Tibial nerve (tissue), 4 donors: ENCODE measurements at regions not wholly inside any gene's neighbourhood (a gene's known extent, or its start where the extent isn't known, plus 50 kb on each side); places are given as distances from the start of the nearest gene placed in this dataset. TPM values are rescaled to one million over a fixed set of nuclear protein-coding genes. Genes with fewer than 3 reads are reported as not detected.
"Not testable (repeated sequence)": the region's sequence is repeated elsewhere in the genome, so short reads cannot be mapped to it uniquely, and the experiment has no call there.

Source experiments
- DNase-seq, 2 donors: peaks; one replicate each; pipeline ENCODE4 v3.0.0-alpha.2; 2019; ENCODE audit warnings: low spot score in 2 of 2
- H3K27ac ChIP-seq, 4 donors: fragments of 200-600 bp; sonication (generic) in 3 of 4; one replicate each; pipeline ENCODE4 v1.5.1; 2017 to 2019; ENCODE audit warnings: mild to moderate bottlenecking in 1 of 4
- H3K27me3 ChIP-seq, 2 donors: fragments of 200-600 bp; sonication (generic) in 1 of 2; one replicate each; pipeline versions ENCODE4 v1.5.1 to v1.6.0; 2017 to 2019
- H3K36me3 ChIP-seq, 3 donors: fragments of 200-600 bp; sonication (generic); one replicate each; pipeline ENCODE4 v1.5.1; 2018 to 2019
- H3K4me1 ChIP-seq, 4 donors: fragments of 200-600 bp; sonication (generic) in 3 of 4; one replicate each; pipeline ENCODE4 v1.5.1; 2017 to 2019
- H3K4me3 ChIP-seq, 4 donors: fragments of 200-600 bp; sonication (generic) in 3 of 4; one replicate each; pipeline ENCODE4 v1.5.1; 2017 to 2019; ENCODE audit warnings: mild to moderate bottlenecking in 1 of 4, moderate library complexity in 1 of 4
- H3K9me3 ChIP-seq, 4 donors: fragments of 200-600 bp; sonication (generic) in 3 of 4; one replicate each; pipeline ENCODE4 v1.5.1; 2017 to 2019
- EP300 ChIP-seq, 2 donors: sonication (generic); formaldehyde crosslinking; IDR thresholded peaks; one replicate each; pipeline ENCODE4 v1.6.1; 2017; ENCODE audit warnings: antibody characterized with exemption in 2 of 2, mild to moderate bottlenecking in 1 of 2
- POLR2A ChIP-seq, 2 donors: fragments of 450-650 bp; IDR thresholded peaks; one replicate each; pipeline ENCODE4 v1.6.1; 2017; ENCODE audit warnings: antibody characterized with exemption in 2 of 2, mild to moderate bottlenecking in 2 of 2, moderate library complexity in 2 of 2
- WGBS, 2 donors: methylation state at CpG; one replicate each; pipeline ENCODE4 v1.1.5; 2018; 5-methylcytosine and 5-hydroxymethylcytosine counted together
- small RNA-seq: library from RNA; depleted of rRNA; stranded (forward); fragments of <200 nt; gene quantifications from one replicate; pipeline ENCODE3, GENCODE V24; 2016
- TF ChIP-seq, protein P1 (sequence below), 5 experiments: fragments of 200-600 bp in 3 of 5; fragments of 450-650 bp in 2 of 5; sonication (generic) in 3 of 5; IDR thresholded peaks; one replicate each; pipeline ENCODE4 v1.5.1; 2016 to 2019; ENCODE audit warnings: antibody characterized with exemption in 5 of 5, mild to moderate bottlenecking in 3 of 5, moderate library complexity in 2 of 5

- Histone ChIP-seq H3K36me3 (no peaks in the 10 kb centered on the region), H3K4me3 (no peak overlapping the region), H3K27me3 (no peaks in the 10 kb centered on the region), H3K4me1 (no peaks in the 10 kb centered on the region), H3K9me3 (no peaks in the 10 kb centered on the region), H3K27ac (no peak overlapping the region)
- no peak for TF ChIP-seq POLR2A (IDR thresholded peaks at IDR 0.05)
- TF ChIP-seq EP300 (IDR thresholded peaks at IDR 0.05), result no peak
- TF ChIP-seq, protein P1, sequence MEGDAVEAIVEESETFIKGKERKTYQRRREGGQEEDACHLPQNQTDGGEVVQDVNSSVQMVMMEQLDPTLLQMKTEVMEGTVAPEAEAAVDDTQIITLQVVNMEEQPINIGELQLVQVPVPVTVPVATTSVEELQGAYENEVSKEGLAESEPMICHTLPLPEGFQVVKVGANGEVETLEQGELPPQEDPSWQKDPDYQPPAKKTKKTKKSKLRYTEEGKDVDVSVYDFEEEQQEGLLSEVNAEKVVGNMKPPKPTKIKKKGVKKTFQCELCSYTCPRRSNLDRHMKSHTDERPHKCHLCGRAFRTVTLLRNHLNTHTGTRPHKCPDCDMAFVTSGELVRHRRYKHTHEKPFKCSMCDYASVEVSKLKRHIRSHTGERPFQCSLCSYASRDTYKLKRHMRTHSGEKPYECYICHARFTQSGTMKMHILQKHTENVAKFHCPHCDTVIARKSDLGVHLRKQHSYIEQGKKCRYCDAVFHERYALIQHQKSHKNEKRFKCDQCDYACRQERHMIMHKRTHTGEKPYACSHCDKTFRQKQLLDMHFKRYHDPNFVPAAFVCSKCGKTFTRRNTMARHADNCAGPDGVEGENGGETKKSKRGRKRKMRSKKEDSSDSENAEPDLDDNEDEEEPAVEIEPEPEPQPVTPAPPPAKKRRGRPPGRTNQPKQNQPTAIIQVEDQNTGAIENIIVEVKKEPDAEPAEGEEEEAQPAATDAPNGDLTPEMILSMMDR (IDR thresholded peaks at IDR 0.05), result no peak
- 80 to 92% methylated on average over 7 of the region's 7 CpGs for WGBS, 2 donors
- no peak for DNase-seq
These were observed 56.5 kb upstream of the WIPF3 start for GRCh38 chr7:29749701-29750321.

DNA sequence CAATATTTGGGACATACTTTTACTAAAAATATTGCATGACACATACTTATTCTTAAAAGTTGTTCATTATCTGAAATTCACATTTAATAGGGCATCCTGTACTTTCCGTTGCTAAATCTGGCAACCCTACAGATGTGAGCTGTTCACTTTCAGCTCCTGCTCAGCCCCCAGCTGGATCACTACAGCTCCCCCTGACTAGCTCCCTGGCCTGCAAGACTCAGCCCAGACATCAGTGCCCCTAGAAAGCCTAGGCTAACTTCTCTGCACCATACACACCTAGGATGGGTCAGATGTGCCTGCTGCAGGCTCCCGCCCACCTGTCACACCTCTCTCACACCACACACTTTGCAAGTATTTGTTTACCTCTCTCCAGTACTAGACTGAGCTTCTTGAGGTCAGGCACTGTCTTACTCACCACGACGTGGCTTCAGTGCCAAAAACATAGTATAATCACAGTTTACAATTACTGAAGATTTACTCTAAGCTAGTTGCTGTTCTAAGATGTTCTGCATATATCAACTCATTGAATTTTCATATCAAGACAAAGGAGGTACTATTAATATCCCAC lies 55.9 kb upstream of the WIPF3 start:
- not testable (repeated sequence) for H3K36me3 ChIP-seq, DNase-seq, H3K27me3 ChIP-seq, H3K4me1 ChIP-seq, H3K27ac ChIP-seq, H3K4me3 ChIP-seq, H3K9me3 ChIP-seq
- 66 to 70% methylated on average over 4 of the region's 4 CpGs for WGBS, 2 donors

GRCh38 chr7:29751012-29751411 lies 55.3 kb upstream of the WIPF3 start:
- DNase-seq, H3K36me3 ChIP-seq, H3K27me3 ChIP-seq, H3K4me1 ChIP-seq, H3K4me3 ChIP-seq, H3K27ac ChIP-seq, H3K9me3 ChIP-seq: not testable (repeated sequence)
- WGBS, 2 donors, result 96 to 100% methylated on average over 4 of the region's 4 CpGs

DNA sequence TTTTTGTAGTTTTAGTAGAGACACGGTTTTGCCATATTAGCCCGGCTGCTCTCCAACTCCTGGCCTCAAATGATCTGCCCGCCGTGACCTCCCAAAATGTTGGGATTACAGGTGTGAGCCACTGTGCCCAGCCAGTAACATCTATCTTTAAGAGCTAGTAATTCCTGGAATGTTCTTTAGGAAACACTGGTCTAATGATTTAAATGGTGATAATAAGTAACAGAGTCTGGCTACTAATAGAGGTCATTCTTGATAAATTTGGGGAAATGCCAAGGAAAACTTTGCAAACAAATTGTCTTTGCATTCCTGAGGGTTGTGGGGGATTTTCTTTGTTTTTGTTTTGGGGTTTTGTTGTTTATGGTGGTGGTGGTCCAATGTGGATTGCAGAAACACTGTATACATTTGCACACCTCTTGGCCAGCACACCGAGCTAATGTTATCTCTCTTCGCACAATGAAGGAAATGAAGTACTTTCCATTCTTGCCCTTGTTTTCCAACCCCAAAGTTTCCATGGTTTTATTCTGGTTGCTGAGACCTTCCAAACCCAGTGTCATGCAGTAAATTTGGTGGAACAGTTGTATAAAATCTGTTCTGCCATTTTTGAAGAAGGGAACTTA lies 51.3 kb upstream of the WIPF3 start:
- no peak for DNase-seq
- 70 to 81% methylated on average over 6 of the region's 6 CpGs for WGBS, 2 donors
- no peak for TF ChIP-seq EP300 (IDR thresholded peaks at IDR 0.05)
- TF ChIP-seq POLR2A (IDR thresholded peaks at IDR 0.05), result no peak
- TF ChIP-seq, protein P1 (IDR thresholded peaks at IDR 0.05), result no peak

More for the DNA sequence above, 51.3 kb upstream of the WIPF3 start:
- Histone ChIP-seq H3K27ac (no peak overlapping the region), H3K27me3 (no peaks in the 10 kb centered on the region), H3K9me3 (no peaks in the 10 kb centered on the region), H3K36me3 (no peaks in the 10 kb centered on the region), H3K4me1 (no peaks in the 10 kb centered on the region), H3K4me3 (no peak overlapping the region)

Small RNA genes lying in the stretch of these regions (small RNA-seq; reads per million reads assigned to genes)
- gene MIR550A3 (not detected), gene TMSB4XP3 (not detected)
